ENCODE measurements at regions not wholly inside any gene's neighbourhood (a gene's known extent, or its start where the extent isn't known, plus 50 kb on each side); places are given as distances from the start of the nearest gene placed in this dataset.

DNA sequence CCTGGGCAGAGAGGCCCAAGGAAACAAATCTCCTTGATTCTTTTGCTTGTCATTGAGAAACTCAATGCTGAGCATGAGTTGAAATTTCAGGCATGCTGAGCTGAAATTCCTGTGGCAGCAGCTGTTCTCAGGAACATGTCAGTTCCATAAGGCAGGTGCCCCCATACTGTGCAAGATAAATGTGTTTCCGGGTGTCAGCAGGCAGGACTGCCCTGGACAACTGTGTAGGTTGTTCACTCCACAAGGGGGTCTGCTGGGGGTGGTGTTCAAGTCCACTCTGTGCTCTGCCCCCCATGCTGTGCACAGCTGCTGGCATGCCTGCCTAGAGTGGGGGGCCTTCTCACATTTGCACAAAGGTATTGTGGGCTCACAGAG, 133.7 kb downstream of the CTTN start:
- peaks cover 3% of the 10 kb centered on the region for H3K27me3 Mint-ChIP-seq
- no peak overlapping the region for H3K4me3 Mint-ChIP-seq
- intact Hi-C loops (cut with DNase I, micrococcal nuclease), result no loop called here
- ATAC-seq (no peak), DNase-seq (no peak)
- no peaks in the 10 kb centered on the region for H3K4me1 Mint-ChIP-seq
- ChIA-PET POLR2A (no interaction called here), CTCF (no interaction called here)
- H3K9me3 Mint-ChIP-seq (ENCODE audit: low read depth), result peaks cover 2% of the 10 kb centered on the region
- no peaks in the 10 kb centered on the region for H3K36me3 Mint-ChIP-seq (ENCODE audit: low read depth)
- no peak overlapping the region for H3K27ac Mint-ChIP-seq

DNA sequence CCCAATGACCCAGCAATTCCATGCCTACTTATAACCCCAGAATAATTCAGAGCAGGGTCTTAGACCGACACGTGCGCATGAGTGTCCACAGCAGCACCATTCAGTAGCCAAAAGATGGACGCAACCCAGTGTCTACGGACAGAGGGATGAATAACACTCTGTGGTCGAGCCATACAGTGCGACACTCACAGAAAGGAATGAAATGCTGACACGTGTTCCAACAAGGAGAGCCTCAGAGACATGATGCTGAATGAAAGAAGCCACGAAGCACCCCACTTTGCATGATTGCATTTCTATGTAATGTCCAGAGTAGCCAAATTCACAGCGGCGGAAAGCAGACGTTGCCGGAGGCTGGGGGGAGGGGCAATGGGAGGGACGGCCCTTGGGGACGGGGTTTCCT, 134.4 kb downstream of the CTTN start:
- DNase-seq (no peak), ATAC-seq (no peak)
- POLR2A ChIA-PET, result no interaction called here
- intact Hi-C loops (cut with DNase I, micrococcal nuclease), result no loop called here
- no peaks in the 10 kb centered on the region for H3K36me3 Mint-ChIP-seq (ENCODE audit: low read depth)
- H3K27me3 Mint-ChIP-seq, result peaks cover 3% of the 10 kb centered on the region
- H3K27ac Mint-ChIP-seq, result no peak overlapping the region
- H3K9me3 Mint-ChIP-seq (ENCODE audit: low read depth), result peaks cover 2% of the 10 kb centered on the region
- no peaks in the 10 kb centered on the region for H3K4me1 Mint-ChIP-seq
- no peak overlapping the region for H3K4me3 Mint-ChIP-seq
- CTCF ChIA-PET, result no interaction called here

DNA sequence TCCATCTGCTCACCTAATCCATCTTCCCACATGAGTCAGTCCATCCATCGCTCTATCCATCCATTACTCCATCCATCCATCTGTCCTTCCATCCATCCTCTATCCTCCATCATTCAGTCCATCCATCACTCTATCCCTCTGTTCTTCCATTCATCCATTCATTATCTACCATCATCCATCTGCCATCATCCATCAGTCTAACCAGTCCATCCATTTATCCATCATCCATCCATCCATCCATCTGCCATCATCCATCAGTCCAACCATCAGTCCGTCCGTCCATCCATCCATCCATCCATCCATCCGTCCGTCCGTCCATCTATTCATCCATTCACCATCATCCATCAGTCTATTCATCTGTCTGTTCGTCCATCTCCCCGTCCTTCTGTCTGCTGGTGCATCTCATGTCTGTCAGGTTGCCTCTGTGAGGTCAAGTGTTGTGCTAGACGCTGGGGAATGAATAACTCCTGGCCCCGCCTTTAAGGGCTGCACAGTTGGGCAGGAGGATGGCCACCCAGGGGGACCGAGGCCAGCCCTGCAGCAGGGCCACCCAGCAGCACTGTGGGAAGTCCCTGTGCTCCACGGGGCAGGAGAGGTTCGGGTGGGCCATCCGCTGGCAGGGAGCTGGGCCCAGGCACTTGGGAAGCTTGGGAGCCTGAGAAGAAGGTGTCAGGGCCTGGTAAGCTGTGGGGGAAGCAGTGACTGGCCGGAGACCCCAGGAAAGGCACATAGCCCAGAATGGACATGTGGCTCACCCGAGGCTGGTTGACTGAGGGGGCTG, 137.1 kb downstream of the CTTN start:
- no peak for DNase-seq

GRCh38 chr11:70536051-70536877, 137.9 kb downstream of the CTTN start:
- H3K4me3 Mint-ChIP-seq, result no peak overlapping the region
- ATAC-seq, result no peak
- no peak for DNase-seq
- peaks cover 2% of the 10 kb centered on the region for H3K9me3 Mint-ChIP-seq (ENCODE audit: low read depth)
- no peaks in the 10 kb centered on the region for H3K36me3 Mint-ChIP-seq (ENCODE audit: low read depth)
- intact Hi-C loops (cut with DNase I, micrococcal nuclease), result no loop called here
- peaks cover 3% of the 10 kb centered on the region for H3K27me3 Mint-ChIP-seq
- no peaks in the 10 kb centered on the region for H3K4me1 Mint-ChIP-seq
- CTCF ChIA-PET, result no interaction called here
- POLR2A ChIA-PET, result no interaction called here
- no peak overlapping the region for H3K27ac Mint-ChIP-seq

More for the DNA sequence above, 137.1 kb downstream of the CTTN start:
- POLR2A ChIA-PET, result no interaction called here
- no peak for ATAC-seq
- CTCF ChIA-PET, result no interaction called here
- H3K9me3 Mint-ChIP-seq (ENCODE audit: low read depth), result peaks cover 2% of the 10 kb centered on the region
- H3K27ac Mint-ChIP-seq, result no peak overlapping the region
- peaks cover 3% of the 10 kb centered on the region for H3K27me3 Mint-ChIP-seq
- H3K4me3 Mint-ChIP-seq, result no peak overlapping the region
- no peaks in the 10 kb centered on the region for H3K4me1 Mint-ChIP-seq
- H3K36me3 Mint-ChIP-seq (ENCODE audit: low read depth), result no peaks in the 10 kb centered on the region
- intact Hi-C loops (cut with DNase I, micrococcal nuclease), result no loop called here

DNA sequence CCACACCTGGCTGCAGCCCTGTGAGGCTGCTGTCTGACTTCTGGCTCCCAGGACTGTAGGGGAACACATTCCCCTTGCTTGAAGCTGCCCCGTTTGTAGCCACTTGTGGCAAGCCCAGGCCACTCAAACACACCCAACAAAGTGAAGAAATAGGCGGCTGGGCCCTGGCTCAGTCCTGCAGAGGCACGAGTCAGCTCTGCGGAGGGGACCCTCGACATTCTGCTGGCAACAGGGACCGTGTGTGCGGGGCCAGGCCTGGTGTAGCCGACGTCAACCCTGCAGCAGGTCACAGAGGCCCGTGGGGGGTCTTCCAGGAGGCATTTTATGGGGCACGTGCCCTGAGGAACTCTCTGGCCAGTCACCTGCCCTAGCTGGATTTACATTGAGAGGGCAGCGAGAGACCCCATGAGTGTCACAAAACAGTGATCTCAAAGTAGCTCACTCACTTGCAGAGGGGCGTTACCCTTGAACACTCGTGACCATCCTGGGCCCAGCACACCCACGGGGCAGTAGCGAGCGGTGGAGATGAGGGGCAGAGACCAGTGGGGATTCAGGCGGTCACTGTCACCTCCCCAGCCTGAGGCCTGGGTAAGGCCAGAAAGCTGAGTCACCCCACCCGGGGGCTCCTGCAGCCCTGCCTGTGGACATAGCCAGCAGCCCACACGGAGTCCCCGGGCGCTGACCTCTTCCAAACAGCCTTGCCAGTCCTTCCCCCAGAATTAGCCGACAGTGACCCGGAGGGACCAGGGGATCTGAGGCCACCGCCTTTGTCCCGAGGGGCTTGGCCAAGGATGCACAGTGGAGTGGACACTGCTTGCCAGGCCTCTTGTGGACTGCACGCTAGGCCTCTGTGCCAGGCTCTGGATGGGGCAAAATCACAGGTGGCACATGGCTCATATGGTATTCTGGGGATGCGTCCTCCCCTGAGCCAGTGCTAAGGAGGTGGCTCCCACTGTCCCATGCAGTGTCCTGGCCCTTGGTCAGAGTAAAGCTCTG, 139.5 kb downstream of the CTTN start:
- Mint-ChIP-seq H3K4me1 (no peaks in the 10 kb centered on the region), H3K9me3 (ENCODE audit: low read depth) (peaks cover 2% of the 10 kb centered on the region), H3K27me3 (peaks cover 3% of the 10 kb centered on the region), H3K36me3 (ENCODE audit: low read depth) (no peaks in the 10 kb centered on the region), H3K4me3 (no peak overlapping the region), H3K27ac (no peak overlapping the region)
- POLR2A ChIA-PET, result no interaction called here
- intact Hi-C loops (cut with DNase I, micrococcal nuclease), result no loop called here
- ATAC-seq (no peak), DNase-seq (no peak)
- CTCF ChIA-PET, result interaction anchor here (1.0 kb wide), 1 partner anchor 49 kb away, joined by 3 read pairs; no protein-coding TSS in a partner anchor

DNA sequence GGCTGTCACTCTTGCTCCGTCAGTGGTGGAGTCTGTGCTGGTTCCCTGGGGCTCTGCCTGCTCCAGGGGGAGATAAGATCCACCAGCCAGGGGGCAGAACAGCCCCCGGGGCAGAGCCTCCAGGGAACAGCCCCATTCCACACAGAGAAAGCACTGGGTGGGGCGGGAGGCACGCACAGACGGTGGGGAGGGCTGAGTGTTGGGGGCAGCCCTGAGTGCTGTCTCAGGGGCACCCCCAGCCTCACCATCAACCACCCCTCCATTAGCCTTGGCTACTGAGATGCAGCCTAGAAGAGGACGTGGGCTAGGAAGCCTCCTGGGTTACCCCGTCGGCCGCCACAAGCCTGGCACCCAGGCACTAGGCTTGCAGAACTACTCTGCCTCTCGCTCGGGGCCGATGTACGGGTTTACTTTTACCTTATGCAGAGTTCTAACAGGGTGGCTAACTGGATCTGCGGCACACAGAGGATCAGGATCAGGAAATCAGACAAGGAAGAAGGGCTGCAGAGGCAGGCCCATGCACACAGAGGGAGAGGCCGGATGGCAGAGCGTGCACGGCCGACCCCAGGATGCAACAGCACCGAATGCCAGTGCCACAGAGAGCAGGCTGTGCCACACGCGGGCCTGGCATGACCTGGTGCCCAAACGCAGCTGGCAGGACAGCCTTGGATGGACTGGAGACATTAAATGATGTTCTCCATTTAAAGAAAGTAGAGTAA, 140.5 kb downstream of the CTTN start:
- Mint-ChIP-seq H3K4me1 (no peaks in the 10 kb centered on the region), H3K4me3 (no peak overlapping the region), H3K36me3 (ENCODE audit: low read depth) (no peaks in the 10 kb centered on the region), H3K27me3 (peaks cover 3% of the 10 kb centered on the region), H3K27ac (no peak overlapping the region), H3K9me3 (ENCODE audit: low read depth) (peaks cover 2% of the 10 kb centered on the region)
- ChIA-PET CTCF (no interaction called here), POLR2A (no interaction called here)
- intact Hi-C loops (cut with DNase I, micrococcal nuclease), result no loop called here
- DNase-seq (no peak), ATAC-seq (no peak)

- peaks cover 3% of the 10 kb centered on the region for H3K27me3 Mint-ChIP-seq
- no peak for ATAC-seq
- intact Hi-C loops (cut with DNase I, micrococcal nuclease), result no loop called here
These were observed 141.2 kb downstream of the CTTN start for GRCh38 chr11:70539360-70540095.

DNA sequence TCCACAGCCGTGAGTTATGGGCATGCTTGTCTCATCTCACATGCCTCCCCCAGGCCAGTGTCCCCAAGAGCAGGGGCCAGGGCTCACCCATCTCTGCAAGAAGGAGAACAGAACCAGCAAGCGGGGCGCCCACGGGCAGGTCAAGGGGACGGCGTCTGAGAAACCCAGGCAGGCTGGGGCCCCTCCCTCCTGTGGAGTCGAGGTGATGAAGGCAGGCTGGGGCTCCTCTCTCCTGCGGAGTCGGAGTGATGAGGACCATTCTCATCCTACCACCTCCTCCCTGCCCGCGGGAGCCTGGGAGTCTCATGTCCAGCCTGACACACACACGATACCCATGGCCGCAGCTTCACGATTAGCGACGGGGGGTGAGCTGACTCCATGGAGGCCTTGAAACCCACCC, 141.9 kb downstream of the CTTN start:
- DNase-seq, result no peak
- H3K4me3 Mint-ChIP-seq, result no peak overlapping the region
- ATAC-seq, result no peak
- H3K9me3 Mint-ChIP-seq (ENCODE audit: low read depth), result peaks cover under 1% of the 10 kb centered on the region
- intact Hi-C loops (cut with DNase I, micrococcal nuclease), result no loop called here
- ChIA-PET POLR2A (no interaction called here), CTCF (no interaction called here)
- H3K4me1 Mint-ChIP-seq, result no peaks in the 10 kb centered on the region
- no peaks in the 10 kb centered on the region for H3K36me3 Mint-ChIP-seq (ENCODE audit: low read depth)
- H3K27ac Mint-ChIP-seq, result no peak overlapping the region
- peaks cover under 1% of the 10 kb centered on the region for H3K27me3 Mint-ChIP-seq

More at GRCh38 chr11:70539360-70540095, 141.2 kb downstream of the CTTN start:
- H3K9me3 Mint-ChIP-seq (ENCODE audit: low read depth), result peaks cover 2% of the 10 kb centered on the region
- H3K36me3 Mint-ChIP-seq (ENCODE audit: low read depth), result no peaks in the 10 kb centered on the region
- ChIA-PET CTCF (no interaction called here), POLR2A (no interaction called here)
- DNase-seq, result no peak
- no peak overlapping the region for H3K4me3 Mint-ChIP-seq
- no peak overlapping the region for H3K27ac Mint-ChIP-seq
- no peaks in the 10 kb centered on the region for H3K4me1 Mint-ChIP-seq

GRCh38 chr11:70541176-70541575, 142.8 kb downstream of the CTTN start:
- H3K9me3 Mint-ChIP-seq (ENCODE audit: low read depth), result no peaks in the 10 kb centered on the region
- DNase-seq, result no peak
- no peak for ATAC-seq
- no peak overlapping the region for H3K27ac Mint-ChIP-seq
- no peak overlapping the region for H3K4me3 Mint-ChIP-seq
- no peaks in the 10 kb centered on the region for H3K4me1 Mint-ChIP-seq
- no peaks in the 10 kb centered on the region for H3K27me3 Mint-ChIP-seq
- CTCF ChIA-PET, result no interaction called here
- intact Hi-C loops (cut with DNase I, micrococcal nuclease), result no loop called here
- no peaks in the 10 kb centered on the region for H3K36me3 Mint-ChIP-seq (ENCODE audit: low read depth)
- POLR2A ChIA-PET, result no interaction called here

- H3K36me3 Mint-ChIP-seq (ENCODE audit: low read depth), result no peaks in the 10 kb centered on the region
- no peaks in the 10 kb centered on the region for H3K27me3 Mint-ChIP-seq
- no peak overlapping the region for H3K4me3 Mint-ChIP-seq
- ChIA-PET CTCF (no interaction called here), POLR2A (no interaction called here)
- H3K9me3 Mint-ChIP-seq (ENCODE audit: low read depth), result no peaks in the 10 kb centered on the region
- DNase-seq, result no peak
- H3K27ac Mint-ChIP-seq, result no peak overlapping the region
- no peaks in the 10 kb centered on the region for H3K4me1 Mint-ChIP-seq
- ATAC-seq, result no peak
- intact Hi-C loops (cut with DNase I, micrococcal nuclease), result no loop called here
These were observed 143.4 kb downstream of the CTTN start for GRCh38 chr11:70541699-70542098.

DNA sequence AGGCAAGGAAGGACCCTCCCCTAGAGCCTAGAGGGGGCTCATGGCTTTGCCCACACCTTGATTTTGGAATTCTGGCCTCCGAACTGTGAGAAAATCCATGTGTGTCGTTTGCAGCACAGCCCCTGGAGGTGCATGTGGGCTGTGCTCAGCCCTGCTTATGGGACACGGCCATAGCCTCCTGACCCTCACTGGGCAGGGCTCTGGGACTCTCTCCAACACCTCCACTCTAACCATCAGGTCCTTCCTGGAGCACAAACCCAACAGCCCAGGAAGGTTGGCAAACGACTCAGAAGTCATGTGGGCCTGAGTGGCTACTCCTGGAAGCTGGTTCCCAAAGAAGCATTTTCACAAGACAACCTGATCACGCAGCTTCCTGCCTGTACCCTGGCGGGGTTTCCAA, 144.1 kb downstream of the CTTN start:
- no peaks in the 10 kb centered on the region for H3K36me3 Mint-ChIP-seq (ENCODE audit: low read depth)
- ATAC-seq, result no peak

More for the DNA sequence above, 144.1 kb downstream of the CTTN start:
- Mint-ChIP-seq H3K27ac (no peak overlapping the region), H3K9me3 (ENCODE audit: low read depth) (no peaks in the 10 kb centered on the region), H3K4me3 (no peak overlapping the region), H3K27me3 (no peaks in the 10 kb centered on the region), H3K4me1 (no peaks in the 10 kb centered on the region)
- DNase-seq, result no peak
- POLR2A ChIA-PET, result no interaction called here
- intact Hi-C loops (cut with DNase I, micrococcal nuclease), result no loop called here
- CTCF ChIA-PET, result no interaction called here

Measured in activated CD4-positive, alpha-beta T cell treated with anti-CD3 and anti-CD28 coated beads for 36 hours (primary cell).